ENCODE measurements at regions not wholly inside any gene's neighbourhood (a gene's known extent, or its start where the extent isn't known, plus 50 kb on each side); places are given as distances from the start of the nearest gene placed in this dataset.

DNA sequence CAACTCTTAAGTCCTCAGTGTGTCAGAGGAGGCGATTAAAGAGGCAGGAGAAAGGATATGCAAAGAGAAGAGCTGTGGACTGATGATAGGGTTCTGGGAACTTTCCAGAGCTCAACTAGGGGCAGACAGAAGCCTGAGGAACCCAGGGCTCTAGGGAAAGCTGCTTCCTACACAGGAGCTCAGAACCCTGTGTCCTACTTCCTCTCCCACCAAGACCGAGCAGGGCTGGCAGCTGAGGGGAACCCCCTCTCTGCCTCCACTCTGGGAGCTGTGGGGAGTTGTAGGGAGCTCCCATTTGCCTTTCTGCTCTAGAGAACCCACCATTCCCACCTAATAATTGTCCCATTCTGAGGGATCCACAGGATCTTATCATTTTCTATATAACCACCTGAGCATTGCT is 674.3 kb downstream of the ACTL7B start:
- TF ChIP-seq, protein P1, sequence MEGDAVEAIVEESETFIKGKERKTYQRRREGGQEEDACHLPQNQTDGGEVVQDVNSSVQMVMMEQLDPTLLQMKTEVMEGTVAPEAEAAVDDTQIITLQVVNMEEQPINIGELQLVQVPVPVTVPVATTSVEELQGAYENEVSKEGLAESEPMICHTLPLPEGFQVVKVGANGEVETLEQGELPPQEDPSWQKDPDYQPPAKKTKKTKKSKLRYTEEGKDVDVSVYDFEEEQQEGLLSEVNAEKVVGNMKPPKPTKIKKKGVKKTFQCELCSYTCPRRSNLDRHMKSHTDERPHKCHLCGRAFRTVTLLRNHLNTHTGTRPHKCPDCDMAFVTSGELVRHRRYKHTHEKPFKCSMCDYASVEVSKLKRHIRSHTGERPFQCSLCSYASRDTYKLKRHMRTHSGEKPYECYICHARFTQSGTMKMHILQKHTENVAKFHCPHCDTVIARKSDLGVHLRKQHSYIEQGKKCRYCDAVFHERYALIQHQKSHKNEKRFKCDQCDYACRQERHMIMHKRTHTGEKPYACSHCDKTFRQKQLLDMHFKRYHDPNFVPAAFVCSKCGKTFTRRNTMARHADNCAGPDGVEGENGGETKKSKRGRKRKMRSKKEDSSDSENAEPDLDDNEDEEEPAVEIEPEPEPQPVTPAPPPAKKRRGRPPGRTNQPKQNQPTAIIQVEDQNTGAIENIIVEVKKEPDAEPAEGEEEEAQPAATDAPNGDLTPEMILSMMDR (IDR thresholded peaks at IDR 0.05; ENCODE audit: poor library complexity), result no peak
- TF ChIP-seq EZH2 (IDR thresholded peaks at IDR 0.05; ENCODE audit: borderline replicate concordance) (no peak), EZH2phosphoT487 (IDR thresholded peaks at IDR 0.05; ENCODE audit: low read depth, severe bottlenecking, unreplicated experiment) (no peak)
